HG03280 (cell line): ENCODE measurements at regions not wholly inside any gene's neighbourhood (a gene's known extent, or its start where the extent isn't known, plus 50 kb on each side); places are given as distances from the start of the nearest gene placed in this dataset.
"Not testable (repeated sequence)": the region's sequence is repeated elsewhere in the genome, so short reads cannot be mapped to it uniquely, and the experiment has no call there.

Experiments used
- ATAC-seq: cut with Tn5 transposase; IDR thresholded peaks from one replicate; pipeline ENCODE4 v1.9.1; 2021; ENCODE audit warnings: mild to moderate bottlenecking, moderate library complexity; ENCODE audit not compliant: unreplicated experiment

DNA sequence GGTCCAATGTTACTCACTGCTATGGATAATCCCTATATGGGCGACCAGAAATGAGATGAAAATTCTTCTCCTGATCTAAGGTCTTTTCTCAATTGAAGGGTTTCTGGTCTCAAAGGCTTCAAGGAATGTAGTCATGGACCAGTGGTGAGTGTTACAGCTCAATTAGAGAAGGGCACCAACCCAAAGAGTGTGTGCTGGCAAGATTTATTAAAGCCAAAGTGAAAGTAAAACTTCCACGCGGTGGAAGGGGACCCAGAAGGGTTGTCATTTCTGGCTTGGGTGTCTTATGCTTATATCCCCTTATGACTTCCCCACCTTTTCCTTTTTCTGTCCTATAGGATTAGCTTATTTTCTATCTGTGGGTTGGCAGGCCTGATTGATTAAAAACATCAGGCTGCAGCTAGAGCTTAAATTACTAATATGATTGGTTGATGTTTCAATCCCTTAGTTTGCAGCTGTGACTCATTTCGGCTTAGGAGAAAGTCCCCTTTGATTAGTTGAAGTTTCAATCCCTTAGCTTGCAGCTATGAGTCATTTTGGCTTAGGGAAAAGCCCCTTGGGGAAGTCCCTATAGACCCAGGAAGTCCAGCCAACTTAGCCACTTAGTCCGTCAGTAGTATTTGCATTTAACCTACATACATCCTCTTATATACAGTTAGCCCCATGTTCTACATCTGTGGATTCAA is 179.5 kb upstream of the NLGN4Y start:
- ATAC-seq, result peak; percentile 50

DNA sequence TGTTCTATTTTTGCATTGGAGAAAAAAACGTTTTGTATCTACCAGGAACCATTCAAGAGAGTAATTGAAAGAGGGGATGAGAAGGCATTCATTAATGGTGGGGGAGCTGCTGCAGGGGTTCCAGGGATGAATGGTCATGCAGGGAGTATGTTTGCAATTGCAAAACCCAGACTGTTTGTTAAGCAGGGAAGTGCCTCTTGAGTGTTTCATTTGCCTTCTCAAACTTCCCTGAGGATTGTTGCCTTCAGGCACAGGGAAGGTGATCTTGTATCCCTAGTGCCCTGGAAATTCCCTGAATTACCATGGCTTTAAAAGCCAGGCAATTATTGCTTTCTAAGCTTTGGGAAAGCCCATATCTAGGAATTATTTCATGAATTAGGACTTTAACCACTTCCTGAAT is 172.7 kb upstream of the NLGN4Y start:
- ATAC-seq, result no peak

DNA sequence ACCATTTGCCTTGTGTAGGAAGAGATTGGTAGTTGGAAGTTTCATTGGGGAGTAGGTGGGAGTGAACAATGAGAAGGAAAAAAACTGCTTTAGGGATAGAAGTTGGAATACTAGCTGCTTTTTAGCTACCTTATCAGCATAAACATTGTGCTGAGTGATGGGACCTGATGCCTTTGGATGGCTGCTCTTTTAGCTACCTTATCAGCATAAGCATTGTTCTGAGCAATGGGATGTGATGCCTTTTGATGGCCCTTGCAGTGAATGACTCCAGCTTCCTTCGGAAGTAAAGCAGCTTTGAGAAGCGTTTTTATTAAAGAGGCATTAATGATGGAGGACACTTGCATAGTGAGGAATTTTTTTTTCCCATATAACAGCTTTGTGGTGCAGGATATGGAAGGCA is 168.2 kb upstream of the NLGN4Y start:
- no peak for ATAC-seq

DNA sequence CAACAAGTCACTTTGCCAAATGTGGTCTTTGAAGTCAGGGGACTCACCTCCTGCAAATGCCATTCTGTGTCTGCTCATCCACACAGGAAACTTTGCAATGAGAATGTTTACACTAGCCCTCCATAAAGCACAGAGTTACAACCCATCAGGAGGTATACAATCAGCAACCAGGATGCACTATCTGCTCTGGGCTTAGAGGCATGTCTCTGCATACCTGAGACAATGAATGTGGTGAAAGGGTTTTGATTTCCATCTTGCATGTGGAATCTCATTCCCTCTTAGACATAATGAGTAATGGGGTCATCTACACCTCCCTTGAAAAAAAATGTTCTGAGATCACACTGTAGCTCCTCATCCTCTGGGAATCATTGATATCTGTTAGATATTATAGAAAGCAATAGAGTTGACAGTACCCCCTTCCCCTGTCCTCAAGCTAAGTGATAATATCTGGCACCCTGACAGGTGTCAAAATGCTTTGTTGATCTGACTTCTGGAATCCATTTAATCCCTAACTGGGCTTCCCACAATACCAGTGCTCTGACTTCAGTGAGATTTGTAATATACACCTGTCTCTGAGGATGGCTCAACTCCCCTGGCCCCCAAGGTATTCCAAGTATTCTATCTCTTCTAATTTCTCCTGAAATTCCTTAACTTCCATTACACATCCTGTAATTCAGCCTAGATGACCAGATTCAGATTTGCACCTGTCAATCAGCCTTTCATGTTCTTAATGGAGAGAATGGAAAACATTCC is 163.4 kb upstream of the NLGN4Y start:
- ATAC-seq, result no peak

DNA sequence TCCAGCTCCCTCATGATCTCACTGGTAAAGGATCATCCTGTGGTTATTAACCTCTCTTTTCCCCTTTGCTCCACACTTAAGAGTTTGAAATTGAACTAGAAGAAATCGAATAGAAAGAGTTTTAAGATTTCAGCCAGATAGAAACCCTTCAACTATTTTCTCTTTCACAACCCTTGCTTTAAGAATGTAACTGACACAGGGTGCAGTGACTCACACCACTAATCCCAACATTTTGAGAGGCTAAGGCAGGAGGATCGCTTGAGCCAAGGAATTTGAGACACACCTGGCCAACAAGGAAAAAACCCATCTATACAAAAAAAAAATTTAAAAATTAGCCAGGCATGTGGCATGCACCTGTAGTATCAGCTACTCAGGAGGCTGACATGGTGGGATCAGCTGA is 150.7 kb upstream of the NLGN4Y start:
- ATAC-seq, result no peak

DNA sequence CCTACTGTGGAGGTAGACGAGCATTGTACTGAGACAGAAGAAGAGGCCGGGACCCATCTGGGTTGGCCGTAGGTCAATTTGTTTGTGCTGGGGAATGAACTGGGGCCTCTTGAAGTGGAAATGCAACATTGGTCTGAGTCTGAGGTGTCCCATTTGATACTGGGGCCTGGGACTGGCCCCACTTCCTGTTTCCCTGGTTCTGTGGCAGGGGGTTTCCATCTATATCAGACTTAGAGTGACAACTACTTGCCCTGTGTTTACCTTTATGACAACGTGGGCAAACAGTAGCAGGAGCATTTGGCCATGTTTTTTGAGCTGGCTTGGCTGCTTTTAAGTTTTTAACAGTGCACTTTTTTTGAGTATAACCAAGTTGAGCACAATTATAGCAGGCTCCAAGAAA is 146.1 kb upstream of the NLGN4Y start:
- ATAC-seq, result no peak

DNA sequence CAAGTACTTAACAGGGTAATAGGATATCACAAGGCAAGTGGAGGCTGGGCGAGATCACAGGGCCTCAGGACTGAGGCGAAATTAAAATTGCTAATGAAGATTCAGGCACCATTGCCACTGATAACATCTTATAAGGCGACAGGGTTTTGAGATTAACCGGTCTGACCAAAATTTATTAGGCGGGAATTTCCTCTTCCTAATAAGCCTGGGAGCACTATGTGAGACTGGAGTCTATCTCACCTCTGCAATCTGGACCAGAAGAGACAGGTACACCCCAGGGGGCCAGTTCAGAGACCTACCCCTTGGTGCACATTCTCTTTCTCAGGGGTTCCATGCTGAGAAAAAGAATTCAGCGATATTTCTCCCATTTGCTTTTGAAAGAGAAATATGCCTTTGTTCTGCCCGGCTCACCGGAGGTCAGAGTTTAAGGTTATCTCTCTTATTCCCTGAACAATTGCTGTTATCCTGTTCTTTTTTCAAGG is 113.7 kb upstream of the NLGN4Y start:
- ATAC-seq, result not testable (repeated sequence)

DNA sequence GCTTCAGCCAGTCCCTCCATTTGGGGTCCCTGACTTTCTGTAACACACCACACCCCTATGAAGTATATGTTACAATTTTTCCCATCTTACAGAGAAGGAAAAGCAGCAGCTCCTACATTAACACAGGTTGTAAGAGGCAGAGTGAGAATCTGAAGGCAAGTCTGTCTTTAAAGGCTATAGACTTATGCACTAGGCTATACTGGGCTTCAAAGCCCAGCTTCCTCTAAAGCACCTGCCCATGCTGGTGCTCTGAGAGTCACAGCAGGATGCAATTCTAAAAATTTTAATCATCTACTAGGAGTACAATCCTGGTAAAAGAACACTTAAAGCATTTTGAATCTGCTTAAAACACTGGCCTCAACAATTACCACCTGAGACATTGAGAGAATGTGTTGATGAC is 113.0 kb upstream of the NLGN4Y start:
- no peak for ATAC-seq

DNA sequence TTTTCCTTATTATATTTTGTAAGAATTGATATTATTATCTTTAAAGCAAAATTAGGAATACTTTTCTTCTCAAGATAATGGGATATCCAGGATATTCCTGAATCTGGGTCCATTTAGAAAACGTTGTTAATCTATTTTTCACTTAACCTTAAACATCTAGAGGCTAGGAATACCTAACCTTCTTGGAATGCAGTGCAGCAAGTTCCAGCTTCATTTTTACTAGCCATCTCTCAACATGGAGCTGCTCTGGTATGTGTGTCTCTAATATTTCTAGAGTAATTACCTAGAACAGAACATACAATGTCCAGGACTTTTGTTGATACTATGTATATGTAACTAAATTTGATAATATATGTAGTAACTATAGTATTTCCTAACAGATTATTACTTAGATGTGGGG is 87.8 kb upstream of the NLGN4Y start:
- ATAC-seq, result no peak

DNA sequence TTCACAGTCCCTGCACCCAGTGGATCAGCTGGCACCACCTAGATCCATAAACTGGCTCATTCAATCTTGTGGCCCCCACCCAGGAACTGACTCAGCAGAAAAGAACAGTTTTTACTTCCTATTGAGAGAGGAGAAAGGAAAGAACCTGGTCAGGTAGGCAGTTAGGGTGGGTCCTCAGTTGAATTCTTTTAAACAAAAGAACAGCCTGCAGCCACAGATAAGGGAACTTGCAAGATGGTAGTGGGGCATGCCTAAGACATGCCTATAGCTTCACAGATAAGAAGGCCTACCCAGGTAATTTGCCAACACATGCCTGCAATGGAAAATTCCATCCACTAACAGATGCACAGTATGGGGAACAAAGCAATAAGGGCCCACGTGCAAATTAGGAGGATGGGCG is 86.7 kb upstream of the NLGN4Y start:
- no peak for ATAC-seq

DNA sequence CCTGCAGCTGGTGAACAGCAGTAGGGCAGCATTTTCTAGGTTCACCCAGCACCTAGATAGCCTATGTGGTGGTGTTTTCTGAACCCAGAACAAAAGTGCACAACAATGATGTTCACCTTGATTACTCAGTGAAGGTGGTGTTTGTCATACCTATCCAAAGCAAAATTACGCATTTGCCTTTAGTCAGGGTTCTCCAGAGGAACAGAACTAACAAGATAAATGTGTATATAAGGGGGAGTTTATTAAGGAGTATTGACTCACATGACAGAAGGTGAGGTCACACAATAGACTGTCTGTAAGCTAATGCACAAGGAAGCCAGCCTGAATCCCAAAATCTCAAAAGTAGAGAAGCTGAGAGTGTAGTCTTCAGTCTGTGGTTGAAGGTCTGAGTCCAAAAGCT is 85.9 kb upstream of the NLGN4Y start:
- no peak for ATAC-seq

DNA sequence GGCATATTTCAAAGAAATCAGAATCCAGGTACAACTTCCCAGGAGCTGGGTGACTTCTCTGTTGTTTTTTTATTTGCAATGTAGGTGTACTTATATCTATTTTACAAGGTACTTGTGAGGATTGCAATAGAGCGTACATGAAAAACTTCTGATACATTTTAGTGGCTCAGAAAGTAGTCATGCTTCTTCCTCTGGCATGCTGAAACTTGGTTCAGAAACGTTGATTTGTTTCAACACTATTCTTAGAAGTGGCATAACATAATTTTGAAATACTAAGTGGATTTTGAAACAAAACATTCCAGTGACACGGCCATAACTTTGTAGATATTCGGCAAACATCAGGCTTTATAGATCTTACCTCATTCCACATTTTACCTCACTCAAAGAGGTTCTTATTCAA is 79.8 kb upstream of the NLGN4Y start:
- no peak for ATAC-seq

DNA sequence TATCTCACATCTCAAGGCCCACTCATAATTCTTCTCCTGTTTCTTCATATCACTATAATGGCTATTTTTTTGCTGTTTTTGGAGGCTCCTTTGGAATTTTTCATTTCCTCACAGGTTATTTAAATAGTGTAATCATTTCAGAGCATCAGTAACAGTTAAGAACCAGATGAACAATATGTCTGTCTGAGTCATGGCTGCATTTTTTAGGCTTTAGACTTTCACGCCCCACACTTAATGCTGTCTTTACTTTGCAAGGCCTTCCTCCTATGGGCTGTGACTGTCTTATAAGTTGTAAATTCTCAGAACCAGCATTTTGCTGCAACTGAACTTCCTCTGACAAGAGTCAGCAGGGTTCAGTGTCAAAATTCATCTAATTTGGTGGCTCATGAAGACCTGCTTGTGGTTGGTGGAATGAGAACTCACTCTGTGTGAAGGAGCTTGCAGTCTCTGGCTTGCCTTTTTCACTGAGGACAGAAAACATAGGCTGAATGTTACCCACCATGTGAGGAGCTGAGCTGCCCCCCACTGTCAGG is 56.1 kb upstream of the NLGN4Y start:
- no peak for ATAC-seq

DNA sequence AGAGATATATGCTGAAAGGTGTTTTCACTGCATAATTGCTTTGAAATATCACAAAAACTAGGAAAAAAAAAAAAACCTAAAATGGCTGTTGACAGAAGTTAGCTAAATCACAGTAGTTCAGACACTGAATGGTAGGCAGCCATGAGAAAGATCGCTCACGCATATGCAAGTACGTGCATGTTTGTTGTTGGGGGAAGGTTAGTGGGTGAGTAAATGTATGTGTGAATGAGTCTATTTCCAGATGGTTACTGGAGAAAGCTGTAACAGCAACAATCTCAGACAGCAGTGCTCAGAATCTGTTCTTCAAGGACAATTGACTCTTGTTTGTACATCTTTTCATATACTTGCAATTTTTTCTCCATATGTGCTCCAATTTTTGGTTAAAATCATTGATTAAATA is 51.9 kb upstream of the NLGN4Y start:
- no peak for ATAC-seq

DNA sequence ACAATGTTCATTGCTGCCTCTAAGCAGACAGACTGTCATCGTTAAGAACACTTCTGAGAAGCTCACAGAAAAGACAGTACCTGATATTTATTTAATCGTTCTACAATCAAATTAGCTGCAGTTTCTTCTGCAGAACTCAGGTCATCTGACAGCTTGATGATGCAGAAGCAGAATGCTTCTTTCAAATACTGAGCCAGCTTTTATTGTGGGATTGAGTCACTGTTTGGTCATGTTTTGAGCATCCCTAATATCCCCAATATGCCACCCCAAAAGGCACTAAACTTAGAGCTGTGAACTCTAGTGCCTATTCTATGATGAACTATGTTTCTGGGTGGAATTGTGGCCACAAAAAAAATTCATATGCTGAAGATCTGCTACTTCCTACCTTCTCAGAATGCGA is 51.0 kb upstream of the NLGN4Y start:
- ATAC-seq, result no peak
